GM19324 (cell line): ENCODE measurements at regions not wholly inside any gene's neighbourhood (a gene's known extent, or its start where the extent isn't known, plus 50 kb on each side); places are given as distances from the start of the nearest gene placed in this dataset.

ENCODE experiments used
- ATAC-seq: cut with Tn5 transposase; IDR thresholded peaks from one replicate; pipeline ENCODE4 v1.9.1; 2021; ENCODE audit warnings: mild to moderate bottlenecking, moderate library complexity; ENCODE audit not compliant: unreplicated experiment, low FRiP score

GRCh38 chr18:40926679-40927078 is 1028.4 kb upstream of the PIK3C3 start:
- ATAC-seq, result no peak

- no peak for ATAC-seq
Measured at GRCh38 chr18:40925071-40925541, 1029.9 kb upstream of the PIK3C3 start.

DNA sequence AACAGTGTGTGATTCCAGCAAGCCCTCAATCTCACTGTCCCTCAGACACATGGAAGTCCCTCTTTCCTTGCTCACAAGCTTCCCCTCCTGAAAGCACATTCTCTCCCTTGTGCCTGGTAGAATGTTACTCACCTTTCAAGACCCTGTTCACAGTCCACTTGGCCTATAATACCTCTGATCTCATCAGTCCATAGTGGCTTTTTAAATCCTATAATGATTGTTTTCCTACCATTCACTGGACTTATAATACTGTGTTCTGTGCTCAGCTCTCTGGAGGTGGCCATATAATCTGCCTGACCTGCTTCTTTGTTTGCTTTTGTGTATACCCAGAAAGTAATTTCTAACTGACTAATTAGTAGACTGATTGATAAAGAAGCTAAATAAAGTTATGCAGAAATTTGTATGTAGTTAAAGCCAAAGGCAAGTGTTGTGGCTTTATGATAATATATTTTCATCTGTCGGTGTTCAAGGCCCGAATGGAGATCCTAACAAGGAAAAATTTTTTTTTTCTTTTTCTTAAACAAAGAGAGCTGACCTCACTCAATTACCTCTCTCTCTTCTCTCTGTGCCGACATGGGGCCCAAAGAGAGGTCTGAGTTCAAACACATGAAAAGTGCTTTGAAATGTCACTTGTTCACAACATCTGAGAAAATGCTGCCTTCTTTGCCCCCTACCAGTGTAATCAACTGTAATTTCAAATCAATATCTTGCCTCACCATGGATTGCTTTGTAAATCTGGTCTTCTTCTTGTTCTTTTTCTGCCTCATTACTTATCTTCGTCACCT is 1033.0 kb upstream of the PIK3C3 start:
- no peak for ATAC-seq

DNA sequence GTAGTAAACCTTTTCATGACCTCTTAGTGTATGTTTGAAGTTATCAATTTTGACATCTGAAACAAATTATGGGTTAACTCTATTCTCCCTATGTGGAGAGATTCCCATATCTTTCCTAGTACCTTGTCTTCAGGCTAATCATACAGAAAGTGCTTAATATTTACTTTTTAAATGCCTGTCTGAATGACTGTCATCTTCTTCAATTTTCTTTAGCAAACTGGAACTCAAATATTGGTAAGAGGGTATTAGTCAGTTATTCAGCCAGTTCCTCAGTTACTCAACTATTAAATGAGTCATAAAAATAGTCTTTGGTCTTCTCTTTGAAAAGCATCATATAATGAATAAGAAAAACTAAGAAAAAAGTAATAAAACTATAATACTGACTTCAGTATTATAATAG is 1038.0 kb upstream of the PIK3C3 start:
- ATAC-seq, result no peak

GRCh38 chr18:40915724-40916123 is 1039.3 kb upstream of the PIK3C3 start:
- ATAC-seq, result no peak

- ATAC-seq, result no peak
Measured at GRCh38 chr18:40911582-40912254, 1043.3 kb upstream of the PIK3C3 start.

DNA sequence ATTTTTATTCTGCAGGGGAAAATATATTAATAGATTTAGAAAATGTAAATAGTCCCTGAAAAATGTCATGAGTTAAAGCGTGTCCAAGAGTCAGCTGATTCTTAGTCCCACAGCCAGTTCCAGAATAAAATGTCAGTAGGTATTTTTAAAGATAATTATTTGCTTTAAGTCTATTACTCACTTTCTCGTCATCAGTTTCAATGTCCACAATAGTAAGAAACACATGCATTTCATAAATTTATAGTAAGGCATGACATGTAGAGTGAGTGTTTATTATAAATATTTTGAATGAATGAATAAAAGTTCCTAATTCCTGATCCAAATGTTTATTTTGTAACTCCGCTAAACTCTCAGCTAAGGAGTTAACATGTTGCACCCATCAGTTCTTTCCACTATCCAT is 1044.0 kb upstream of the PIK3C3 start:
- ATAC-seq, result no peak

DNA sequence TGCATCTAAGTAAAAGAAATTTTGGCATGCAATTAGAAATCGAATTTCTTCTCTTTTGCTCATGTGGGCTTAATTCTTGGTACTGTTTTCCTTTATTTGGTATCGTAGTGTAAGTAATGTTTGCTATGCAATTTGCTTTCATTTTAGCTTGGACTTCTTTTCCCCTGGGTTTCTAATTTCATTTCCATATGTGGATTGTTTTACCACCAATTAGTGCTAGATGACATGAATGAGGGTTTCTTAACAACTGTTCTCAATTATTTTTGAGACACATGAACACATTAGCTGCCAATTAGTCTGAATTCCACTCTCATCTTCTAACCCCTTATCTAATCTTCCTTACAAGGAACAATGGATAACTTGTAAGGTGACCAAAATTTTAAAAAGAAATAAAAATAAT is 1047.2 kb upstream of the PIK3C3 start:
- ATAC-seq, result no peak

- ATAC-seq, result no peak
Measured at GRCh38 chr18:40904295-40904694, 1050.7 kb upstream of the PIK3C3 start.

DNA sequence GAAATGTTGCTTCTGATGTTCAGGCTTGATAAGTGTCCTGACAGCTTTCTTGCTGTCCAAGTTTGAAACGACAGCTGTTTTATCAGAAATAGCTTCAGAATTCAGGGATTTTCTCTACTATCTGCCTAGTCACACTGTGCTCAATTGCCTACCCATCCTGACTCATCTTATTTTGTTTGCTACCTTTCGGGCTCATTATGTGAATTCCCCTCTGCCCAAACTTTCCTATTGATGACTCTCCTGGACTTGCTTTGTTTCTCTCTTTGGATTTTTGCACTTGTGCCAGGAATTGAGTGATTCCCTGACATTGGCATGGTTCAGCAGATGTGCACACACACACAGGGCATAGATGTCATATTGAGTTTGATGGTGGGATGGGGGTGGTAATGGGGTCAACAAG is 1052.6 kb upstream of the PIK3C3 start:
- no peak for ATAC-seq

GRCh38 chr18:40897884-40898283 is 1057.2 kb upstream of the PIK3C3 start:
- ATAC-seq, result no peak

GRCh38 chr18:40883271-40883670 is 1071.8 kb upstream of the PIK3C3 start:
- ATAC-seq, result no peak

DNA sequence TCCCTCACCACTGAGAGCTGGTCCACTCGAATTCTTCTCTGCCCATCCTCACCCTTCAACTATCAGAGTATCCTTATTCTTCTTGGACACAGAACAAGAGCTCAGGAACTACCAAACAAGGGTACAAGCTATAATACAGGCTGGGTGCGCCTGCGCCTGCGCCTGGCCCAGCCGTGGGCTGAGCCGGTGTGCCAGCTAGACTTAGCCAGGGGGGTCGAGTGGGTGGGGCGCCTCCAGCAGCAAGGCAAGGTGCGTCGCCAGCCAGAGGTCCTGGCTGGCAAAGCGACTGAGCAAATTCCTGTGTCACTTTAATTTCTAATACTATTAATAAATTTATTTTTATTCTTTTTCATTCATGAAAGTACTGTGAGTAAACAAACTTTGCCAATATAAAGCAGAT is 1072.6 kb upstream of the PIK3C3 start:
- no peak for ATAC-seq

- ATAC-seq, result no peak
Measured at GRCh38 chr18:40878371-40878770, 1076.7 kb upstream of the PIK3C3 start.

GRCh38 chr18:40877096-40877495 is 1077.9 kb upstream of the PIK3C3 start:
- ATAC-seq, result no peak

DNA sequence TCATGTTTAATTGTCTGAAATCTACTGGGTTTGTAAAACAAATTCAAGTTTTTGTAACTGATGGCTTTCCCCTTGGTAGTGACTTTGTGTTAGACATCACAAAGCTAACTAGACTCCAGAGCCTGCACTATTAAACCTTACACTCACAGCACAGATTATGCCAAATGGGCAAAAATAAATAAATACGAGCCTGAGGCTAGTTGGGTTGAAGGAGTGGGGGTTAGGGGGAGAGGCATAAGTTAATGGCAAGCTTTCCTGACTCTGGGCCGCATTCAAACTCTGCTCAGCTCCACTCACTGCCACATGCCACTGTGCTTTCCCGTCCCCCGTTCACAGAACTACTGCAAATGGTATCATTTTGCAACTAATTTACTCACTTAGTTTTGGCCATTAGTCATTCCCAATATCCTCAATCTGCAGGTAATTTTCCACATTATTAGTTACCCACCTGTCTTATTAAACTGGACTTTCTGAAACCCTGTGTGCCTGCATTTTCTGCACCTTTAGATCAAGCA is 1079.9 kb upstream of the PIK3C3 start:
- no peak for ATAC-seq

GRCh38 chr18:40874233-40874632 is 1080.8 kb upstream of the PIK3C3 start:
- no peak for ATAC-seq

- ATAC-seq, result no peak
Measured at GRCh38 chr18:40868110-40868858, 1086.8 kb upstream of the PIK3C3 start.

GRCh38 chr18:40867459-40867858 is 1087.6 kb upstream of the PIK3C3 start:
- no peak for ATAC-seq

- no peak for ATAC-seq
Measured at GRCh38 chr18:40866968-40867367, 1088.1 kb upstream of the PIK3C3 start.

GRCh38 chr18:40866013-40866645 is 1088.9 kb upstream of the PIK3C3 start:
- ATAC-seq, result no peak
